ENCODE measurements at regions not wholly inside any gene's neighbourhood (a gene's known extent, or its start where the extent isn't known, plus 50 kb on each side); places are given as distances from the start of the nearest gene placed in this dataset.

DNA sequence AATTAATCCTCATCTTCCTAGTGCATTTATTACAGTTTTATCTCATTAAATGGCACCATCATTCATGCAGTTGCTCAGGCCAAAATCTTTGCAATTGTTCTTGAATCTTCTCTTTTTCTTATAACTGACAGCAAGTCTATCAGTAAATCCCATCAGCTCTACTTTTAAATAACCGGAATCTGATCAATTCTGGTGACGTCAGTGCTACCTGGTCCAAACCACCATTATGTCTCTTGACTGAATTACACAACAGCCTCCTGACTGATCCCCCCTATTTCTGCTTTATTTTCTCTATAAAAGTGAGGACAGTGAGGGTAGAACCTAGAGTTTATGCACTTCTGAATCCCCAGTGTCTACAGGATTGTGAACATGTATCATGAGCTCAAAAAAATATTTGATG, 787.4 kb downstream of the AACS start:
- peaks cover 3% of the 10 kb centered on the region for H3K27me3 Mint-ChIP-seq (ENCODE audit: low read depth)
- TF ChIP-seq SMAD4 (CRISPR knock-in tag; IDR thresholded peaks at IDR 0.05) (no peak), ZNF671 (CRISPR knock-in tag; IDR thresholded peaks at IDR 0.05) (no peak), JAZF1 (CRISPR knock-in tag; IDR thresholded peaks at IDR 0.05) (no peak), GRHL2 (CRISPR knock-in tag; IDR thresholded peaks at IDR 0.05; ENCODE audit: insufficient replicate concordance, severe bottlenecking) (no peak), ZNF317 (CRISPR knock-in tag; IDR thresholded peaks at IDR 0.05; ENCODE audit: borderline replicate concordance, low read depth) (no peak), GABPB1 (CRISPR knock-in tag; IDR thresholded peaks at IDR 0.05) (no peak), KAT7 (CRISPR knock-in tag; IDR thresholded peaks at IDR 0.05; ENCODE audit: borderline replicate concordance) (no peak), MYBL2 (CRISPR knock-in tag; IDR thresholded peaks at IDR 0.05) (no peak), FOXP1 (CRISPR knock-in tag; IDR thresholded peaks at IDR 0.05; ENCODE audit: borderline replicate concordance) (no peak), FOXJ3 (CRISPR knock-in tag; IDR thresholded peaks at IDR 0.05; ENCODE audit: borderline replicate concordance) (no peak), CREB1 (CRISPR knock-in tag; IDR thresholded peaks at IDR 0.05) (no peak), RORB (CRISPR knock-in tag; IDR thresholded peaks at IDR 0.05) (no peak), CREM (CRISPR knock-in tag; IDR thresholded peaks at IDR 0.05) (no peak), ETV6 (CRISPR knock-in tag; IDR thresholded peaks at IDR 0.05) (no peak), TEAD4 (CRISPR knock-in tag; IDR thresholded peaks at IDR 0.05) (no peak)
- TF ChIP-seq, protein P1, sequence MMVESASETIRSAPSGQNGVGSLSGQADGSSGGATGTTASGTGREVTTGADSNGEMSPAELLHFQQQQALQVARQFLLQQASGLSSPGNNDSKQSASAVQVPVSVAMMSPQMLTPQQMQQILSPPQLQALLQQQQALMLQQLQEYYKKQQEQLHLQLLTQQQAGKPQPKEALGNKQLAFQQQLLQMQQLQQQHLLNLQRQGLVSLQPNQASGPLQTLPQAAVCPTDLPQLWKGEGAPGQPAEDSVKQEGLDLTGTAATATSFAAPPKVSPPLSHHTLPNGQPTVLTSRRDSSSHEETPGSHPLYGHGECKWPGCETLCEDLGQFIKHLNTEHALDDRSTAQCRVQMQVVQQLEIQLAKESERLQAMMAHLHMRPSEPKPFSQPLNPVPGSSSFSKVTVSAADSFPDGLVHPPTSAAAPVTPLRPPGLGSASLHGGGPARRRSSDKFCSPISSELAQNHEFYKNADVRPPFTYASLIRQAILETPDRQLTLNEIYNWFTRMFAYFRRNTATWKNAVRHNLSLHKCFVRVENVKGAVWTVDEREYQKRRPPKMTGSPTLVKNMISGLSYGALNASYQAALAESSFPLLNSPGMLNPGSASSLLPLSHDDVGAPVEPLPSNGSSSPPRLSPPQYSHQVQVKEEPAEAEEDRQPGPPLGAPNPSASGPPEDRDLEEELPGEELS (CRISPR knock-in tag; IDR thresholded peaks at IDR 0.05) = no peak
- TF ChIP-seq, protein P2, sequence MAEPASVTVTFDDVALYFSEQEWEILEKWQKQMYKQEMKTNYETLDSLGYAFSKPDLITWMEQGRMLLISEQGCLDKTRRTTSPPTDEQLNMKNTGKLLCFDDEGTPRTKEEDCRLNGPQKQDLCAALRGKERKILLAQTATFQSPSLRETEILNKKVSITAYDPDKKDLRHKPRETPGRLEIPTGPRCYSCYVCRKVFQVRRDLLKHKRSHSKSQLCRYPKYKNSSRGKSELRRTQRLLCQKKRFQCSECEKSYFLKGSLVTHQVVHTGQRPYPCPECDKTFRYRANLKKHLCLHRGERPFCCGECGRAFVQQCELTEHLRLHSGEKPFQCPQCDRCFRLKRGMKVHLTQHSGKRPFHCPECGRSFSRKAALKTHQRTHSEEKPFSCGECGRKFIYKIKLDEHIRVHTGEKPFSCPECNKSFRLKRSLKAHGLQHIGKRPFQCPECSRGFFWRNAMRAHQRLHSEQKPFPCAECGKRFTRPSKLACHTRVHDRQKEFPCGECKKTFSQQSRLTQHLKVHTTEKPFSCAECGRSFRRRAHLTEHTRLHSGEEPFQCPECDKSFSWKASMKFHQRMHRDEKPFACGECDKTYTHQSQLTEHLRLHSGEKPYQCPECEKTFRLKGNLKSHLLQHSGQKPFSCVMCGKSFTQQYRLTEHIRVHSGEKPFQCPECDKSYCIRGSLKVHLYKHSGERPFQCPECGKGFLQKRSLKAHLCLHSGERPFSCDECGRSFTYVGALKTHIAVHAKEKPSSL (CRISPR knock-in tag; conservative IDR thresholded peaks at IDR 0.05) = no peak
- TF ChIP-seq, protein P3, sequence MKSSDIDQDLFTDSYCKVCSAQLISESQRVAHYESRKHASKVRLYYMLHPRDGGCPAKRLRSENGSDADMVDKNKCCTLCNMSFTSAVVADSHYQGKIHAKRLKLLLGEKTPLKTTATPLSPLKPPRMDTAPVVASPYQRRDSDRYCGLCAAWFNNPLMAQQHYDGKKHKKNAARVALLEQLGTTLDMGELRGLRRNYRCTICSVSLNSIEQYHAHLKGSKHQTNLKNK (CRISPR knock-in tag; IDR thresholded peaks at IDR 0.05) = no peak
- TF ChIP-seq, protein P4, sequence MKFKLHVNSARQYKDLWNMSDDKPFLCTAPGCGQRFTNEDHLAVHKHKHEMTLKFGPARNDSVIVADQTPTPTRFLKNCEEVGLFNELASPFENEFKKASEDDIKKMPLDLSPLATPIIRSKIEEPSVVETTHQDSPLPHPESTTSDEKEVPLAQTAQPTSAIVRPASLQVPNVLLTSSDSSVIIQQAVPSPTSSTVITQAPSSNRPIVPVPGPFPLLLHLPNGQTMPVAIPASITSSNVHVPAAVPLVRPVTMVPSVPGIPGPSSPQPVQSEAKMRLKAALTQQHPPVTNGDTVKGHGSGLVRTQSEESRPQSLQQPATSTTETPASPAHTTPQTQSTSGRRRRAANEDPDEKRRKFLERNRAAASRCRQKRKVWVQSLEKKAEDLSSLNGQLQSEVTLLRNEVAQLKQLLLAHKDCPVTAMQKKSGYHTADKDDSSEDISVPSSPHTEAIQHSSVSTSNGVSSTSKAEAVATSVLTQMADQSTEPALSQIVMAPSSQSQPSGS (CRISPR knock-in tag; IDR thresholded peaks at IDR 0.05; ENCODE audit: borderline replicate concordance, low read depth) = no peak
- DNase-seq (ENCODE audit: low spot score) = no peak
- peaks cover 87% of the 10 kb centered on the region for H3K9me3 Mint-ChIP-seq
- ChIA-PET POLR2A (no interaction called here), CTCF (no interaction called here)
- peaks cover 77% of the 10 kb centered on the region for H3K36me3 Mint-ChIP-seq
- H3K4me3 Mint-ChIP-seq = no peak overlapping the region
- ATAC-seq = no peak
- H3K27ac Mint-ChIP-seq = no peak overlapping the region
- no peaks in the 10 kb centered on the region for H3K4me1 Mint-ChIP-seq

DNA sequence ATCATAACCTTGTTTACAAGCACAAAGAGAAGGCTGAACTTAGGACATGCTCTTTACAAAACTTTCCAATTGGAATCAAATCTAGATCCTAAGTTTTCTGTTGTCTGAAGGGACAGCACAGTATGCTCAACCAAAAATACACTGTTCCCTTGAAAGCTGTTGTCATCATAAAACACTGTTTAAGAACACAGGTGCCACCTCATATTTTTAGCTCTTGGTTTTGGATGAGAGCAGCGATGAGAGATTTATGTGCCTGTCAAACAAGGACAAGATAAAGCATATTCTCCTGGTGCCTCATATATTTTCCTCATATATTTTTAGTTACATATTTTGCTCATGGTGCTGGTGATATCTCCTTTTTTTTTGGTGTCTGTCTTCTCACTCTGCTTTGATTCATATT, 788.4 kb downstream of the AACS start:
- ChIA-PET POLR2A (no interaction called here), CTCF (no interaction called here)
- H3K27ac Mint-ChIP-seq = no peak overlapping the region
- peaks cover 3% of the 10 kb centered on the region for H3K27me3 Mint-ChIP-seq (ENCODE audit: low read depth)
- H3K4me1 Mint-ChIP-seq = no peaks in the 10 kb centered on the region
- H3K9me3 Mint-ChIP-seq = peaks cover 84% of the 10 kb centered on the region
- no peak for DNase-seq (ENCODE audit: low spot score)
- no peak overlapping the region for H3K4me3 Mint-ChIP-seq
- peaks cover 73% of the 10 kb centered on the region for H3K36me3 Mint-ChIP-seq
- no peak for ATAC-seq
- TF ChIP-seq GTF2I (CRISPR knock-in tag; conservative IDR thresholded peaks at IDR 0.05) (no peak), ZNF396 (CRISPR knock-in tag; IDR thresholded peaks at IDR 0.05; ENCODE audit: borderline replicate concordance) (no peak), JUN (CRISPR knock-in tag; IDR thresholded peaks at IDR 0.05) (no peak), MYBL2 (CRISPR knock-in tag; IDR thresholded peaks at IDR 0.05) (no peak), FOXJ3 (CRISPR knock-in tag; IDR thresholded peaks at IDR 0.05; ENCODE audit: borderline replicate concordance) (no peak)
- TF ChIP-seq, protein P5, sequence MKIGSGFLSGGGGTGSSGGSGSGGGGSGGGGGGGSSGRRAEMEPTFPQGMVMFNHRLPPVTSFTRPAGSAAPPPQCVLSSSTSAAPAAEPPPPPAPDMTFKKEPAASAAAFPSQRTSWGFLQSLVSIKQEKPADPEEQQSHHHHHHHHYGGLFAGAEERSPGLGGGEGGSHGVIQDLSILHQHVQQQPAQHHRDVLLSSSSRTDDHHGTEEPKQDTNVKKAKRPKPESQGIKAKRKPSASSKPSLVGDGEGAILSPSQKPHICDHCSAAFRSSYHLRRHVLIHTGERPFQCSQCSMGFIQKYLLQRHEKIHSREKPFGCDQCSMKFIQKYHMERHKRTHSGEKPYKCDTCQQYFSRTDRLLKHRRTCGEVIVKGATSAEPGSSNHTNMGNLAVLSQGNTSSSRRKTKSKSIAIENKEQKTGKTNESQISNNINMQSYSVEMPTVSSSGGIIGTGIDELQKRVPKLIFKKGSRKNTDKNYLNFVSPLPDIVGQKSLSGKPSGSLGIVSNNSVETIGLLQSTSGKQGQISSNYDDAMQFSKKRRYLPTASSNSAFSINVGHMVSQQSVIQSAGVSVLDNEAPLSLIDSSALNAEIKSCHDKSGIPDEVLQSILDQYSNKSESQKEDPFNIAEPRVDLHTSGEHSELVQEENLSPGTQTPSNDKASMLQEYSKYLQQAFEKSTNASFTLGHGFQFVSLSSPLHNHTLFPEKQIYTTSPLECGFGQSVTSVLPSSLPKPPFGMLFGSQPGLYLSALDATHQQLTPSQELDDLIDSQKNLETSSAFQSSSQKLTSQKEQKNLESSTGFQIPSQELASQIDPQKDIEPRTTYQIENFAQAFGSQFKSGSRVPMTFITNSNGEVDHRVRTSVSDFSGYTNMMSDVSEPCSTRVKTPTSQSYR (CRISPR knock-in tag; IDR thresholded peaks at IDR 0.05) = no peak
- TF ChIP-seq, protein P2 (CRISPR knock-in tag; conservative IDR thresholded peaks at IDR 0.05) = no peak
